Fibroblast of lung (primary cell): ENCODE measurements at regions not wholly inside any gene's neighbourhood (a gene's known extent, or its start where the extent isn't known, plus 50 kb on each side); places are given as distances from the start of the nearest gene placed in this dataset.

ENCODE experiments used
- DNase-seq, 2 donors: peaks; one replicate each; pipeline versions ENCODE4 v3.0.0 to v3.0.0-alpha.2; 2010; ENCODE audit warnings: low read depth in 2 of 2
- H2AFZ ChIP-seq: 2 replicates; pipeline ENCODE4 v1.5.1; 2012; ENCODE audit warnings: low read length, control low read depth, inconsistent platforms
- H3K27ac ChIP-seq: 2 replicates; pipeline ENCODE4 v1.5.1; 2011; ENCODE audit warnings: low read length, control low read depth; ENCODE audit not compliant: insufficient read depth
- H3K27me3 ChIP-seq: 2 replicates; pipeline ENCODE4 v1.5.1; 2011; ENCODE audit warnings: mild to moderate bottlenecking, low read length; ENCODE audit not compliant: control insufficient read depth, insufficient read depth
- H3K36me3 ChIP-seq: 2 replicates; pipeline ENCODE4 v1.5.1; 2011; ENCODE audit warnings: low read length; ENCODE audit not compliant: control insufficient read depth, insufficient read depth
- H3K4me1 ChIP-seq: 2 replicates; pipeline ENCODE4 v1.5.1; 2011; ENCODE audit warnings: low read length; ENCODE audit not compliant: control insufficient read depth, insufficient read depth; ENCODE audit errors: extremely low read depth
- H3K4me2 ChIP-seq: 2 replicates; pipeline ENCODE4 v1.5.1; 2011; ENCODE audit warnings: low read length, control low read depth; ENCODE audit not compliant: insufficient read depth; ENCODE audit errors: extremely low read depth
- H3K4me3 ChIP-seq, 4 experiments: fragments of 200-600 bp in 1 of 4; sonication (generic) in 1 of 4; replicated peaks in 1 of 4; 2 replicates each; pipeline ENCODE4 v1.5.1; 2011 to 2016; ENCODE audit warnings: low read length in 4 of 4, low read depth in 3 of 4, mild to moderate bottlenecking in 3 of 4, control low read depth in 2 of 4, inconsistent platforms in 1 of 4, mixed read lengths in 1 of 4; ENCODE audit not compliant: insufficient read depth in 1 of 4; ENCODE audit errors: control extremely low read depth in 1 of 4
- H3K79me2 ChIP-seq: 2 replicates; pipeline ENCODE4 v1.5.1; 2012; ENCODE audit warnings: mild to moderate bottlenecking, low read length, inconsistent platforms; ENCODE audit not compliant: control insufficient read depth, insufficient read depth
- H3K9ac ChIP-seq: 2 replicates; pipeline ENCODE4 v1.5.1; 2011; ENCODE audit warnings: mild to moderate bottlenecking, low read length, control low read depth; ENCODE audit not compliant: insufficient read depth
- H3K9me3 ChIP-seq: 2 replicates; pipeline ENCODE4 v1.5.1; 2012; ENCODE audit warnings: low read depth, low read length; ENCODE audit not compliant: control insufficient read depth, insufficient read depth
- H4K20me1 ChIP-seq: 2 replicates; pipeline ENCODE4 v1.5.1; 2011; ENCODE audit warnings: low read length; ENCODE audit not compliant: control insufficient read depth, insufficient read depth; ENCODE audit errors: extremely low read depth
- CTCF ChIP-seq, 2 donors: IDR thresholded peaks in 1 of 2; conservative IDR thresholded peaks in 1 of 2; 1 replicate in 1 of 2; 2 replicates in 1 of 2; pipeline ENCODE4 v1.5.1; 2011 to 2012; ENCODE audit warnings: low read length in 2 of 2, control low read depth in 1 of 2, inconsistent platforms in 1 of 2, low read depth in 1 of 2, mild to moderate bottlenecking in 1 of 2
- EZH2 ChIP-seq: IDR thresholded peaks from 2 replicates; pipeline ENCODE4 v1.5.1; 2012; ENCODE audit warnings: low read length, control low read depth, mild to moderate bottlenecking; ENCODE audit errors: missing control alignments

- H3K27me3 ChIP-seq, result no peaks in the 10 kb centered on the region
- no peaks in the 10 kb centered on the region for H3K79me2 ChIP-seq
- no peak overlapping the region for H3K4me3 ChIP-seq
- no peaks in the 10 kb centered on the region for H3K36me3 ChIP-seq
- no peaks in the 10 kb centered on the region for H4K20me1 ChIP-seq
- no peaks in the 10 kb centered on the region for H3K4me1 ChIP-seq
- H3K9me3 ChIP-seq, result no peaks in the 10 kb centered on the region
- H3K4me2 ChIP-seq, result no peak overlapping the region
- H2AFZ ChIP-seq, result no peak overlapping the region
- TF ChIP-seq CTCF (conservative IDR thresholded peaks at IDR 0.05 in 1 of 2, IDR thresholded peaks at IDR 0.05 in 1 of 2; ENCODE audit: low read depth in 1 of 2, low read length in 2 of 2), result no peak
- no peak for TF ChIP-seq EZH2
- DNase-seq, result no peak
- H3K9ac ChIP-seq, result no peak overlapping the region
- H3K27ac ChIP-seq, result no peak overlapping the region
These were observed 98.1 kb downstream of the NEDD1 start for GRCh38 chr12:97005174-97005573.

- H3K4me1 ChIP-seq, result no peaks in the 10 kb centered on the region
- H3K27me3 ChIP-seq, result no peaks in the 10 kb centered on the region
- no peak overlapping the region for H3K27ac ChIP-seq
- no peak overlapping the region for H3K9ac ChIP-seq
- no peak overlapping the region for H3K4me2 ChIP-seq
- DNase-seq, result no peak
- no peak overlapping the region for H2AFZ ChIP-seq
- H4K20me1 ChIP-seq, result no peaks in the 10 kb centered on the region
- no peak overlapping the region for H3K4me3 ChIP-seq
- H3K79me2 ChIP-seq, result no peaks in the 10 kb centered on the region
- H3K9me3 ChIP-seq, result no peaks in the 10 kb centered on the region
- no peaks in the 10 kb centered on the region for H3K36me3 ChIP-seq
- no peak for TF ChIP-seq EZH2
- TF ChIP-seq CTCF (conservative IDR thresholded peaks at IDR 0.05 in 1 of 2, IDR thresholded peaks at IDR 0.05 in 1 of 2; ENCODE audit: low read depth in 1 of 2, low read length in 2 of 2), result no peak
These were observed 98.6 kb downstream of the NEDD1 start for GRCh38 chr12:97005646-97006045.

- Histone ChIP-seq H3K36me3 (no peaks in the 10 kb centered on the region), H3K27ac (no peak overlapping the region), H2AFZ (no peak overlapping the region), H4K20me1 (no peaks in the 10 kb centered on the region), H3K27me3 (no peaks in the 10 kb centered on the region), H3K9me3 (no peaks in the 10 kb centered on the region), H3K4me3 (no peak overlapping the region), H3K4me1 (no peaks in the 10 kb centered on the region), H3K4me2 (no peak overlapping the region), H3K79me2 (no peaks in the 10 kb centered on the region), H3K9ac (no peak overlapping the region)
- TF ChIP-seq CTCF (conservative IDR thresholded peaks at IDR 0.05 in 1 of 2, IDR thresholded peaks at IDR 0.05 in 1 of 2; ENCODE audit: low read depth in 1 of 2, low read length in 2 of 2), result no peak
- no peak for TF ChIP-seq EZH2
- no peak for DNase-seq
These were observed 99.5 kb downstream of the NEDD1 start for GRCh38 chr12:97006585-97006984.
